NCI-H1092 (cell line): ENCODE measurements at regions not wholly inside any gene's neighbourhood (a gene's known extent, or its start where the extent isn't known, plus 50 kb on each side); places are given as distances from the start of the nearest gene placed in this dataset.
"Not testable (repeated sequence)": the region's sequence is repeated elsewhere in the genome, so short reads cannot be mapped to it uniquely, and the experiment has no call there.

Experiments used
- DNase-seq: peaks from one replicate; lab custom pipeline; 2025; lab: John Stamatoyannopoulos, UW

- no peak for DNase-seq
Observed at GRCh38 chr7:81135324-81135723, 216.5 kb upstream of the SEMA3C start.

- no peak for DNase-seq
Observed at GRCh38 chr7:81128011-81128410, 209.2 kb upstream of the SEMA3C start.

- no peak for DNase-seq
Observed at GRCh38 chr7:81120803-81121202, 202.0 kb upstream of the SEMA3C start.

- DNase-seq: no peak
Observed at GRCh38 chr7:81120111-81120510, 201.3 kb upstream of the SEMA3C start.

- DNase-seq: no peak
Observed at GRCh38 chr7:81114633-81115032, 195.8 kb upstream of the SEMA3C start.

GRCh38 chr7:81112731-81113130 is 193.9 kb upstream of the SEMA3C start:
- no peak for DNase-seq

GRCh38 chr7:81111781-81112540 is 193.1 kb upstream of the SEMA3C start:
- no peak for DNase-seq

GRCh38 chr7:81111358-81111757 is 192.5 kb upstream of the SEMA3C start:
- no peak for DNase-seq

GRCh38 chr7:81110673-81111072 is 191.8 kb upstream of the SEMA3C start:
- DNase-seq: no peak

- DNase-seq: no peak
Observed at GRCh38 chr7:81098213-81098612, 179.4 kb upstream of the SEMA3C start.

GRCh38 chr7:81094952-81095351 is 176.1 kb upstream of the SEMA3C start:
- no peak for DNase-seq

- DNase-seq: no peak
Observed at GRCh38 chr7:81081616-81082015, 162.8 kb upstream of the SEMA3C start.

GRCh38 chr7:81080553-81080952 is 161.7 kb upstream of the SEMA3C start:
- DNase-seq: no peak

- DNase-seq: no peak
Observed at GRCh38 chr7:81079746-81080145, 160.9 kb upstream of the SEMA3C start.

- DNase-seq: no peak
Observed at GRCh38 chr7:81075150-81075549, 156.3 kb upstream of the SEMA3C start.

GRCh38 chr7:81074406-81074805 is 155.6 kb upstream of the SEMA3C start:
- no peak for DNase-seq

GRCh38 chr7:81073931-81074251 is 155.0 kb upstream of the SEMA3C start:
- DNase-seq: no peak

GRCh38 chr7:81070956-81071355 is 152.1 kb upstream of the SEMA3C start:
- DNase-seq: no peak

- DNase-seq: no peak
Observed at GRCh38 chr7:81066797-81067196, 147.9 kb upstream of the SEMA3C start.

GRCh38 chr7:81064426-81064825 is 145.6 kb upstream of the SEMA3C start:
- DNase-seq: no peak

GRCh38 chr7:81062755-81063154 is 143.9 kb upstream of the SEMA3C start:
- DNase-seq: no peak

- not testable (repeated sequence) for DNase-seq
Observed at GRCh38 chr7:81057469-81057868, 138.6 kb upstream of the SEMA3C start.

- no peak for DNase-seq
Observed at GRCh38 chr7:81053623-81054022, 134.8 kb upstream of the SEMA3C start.

- DNase-seq: no peak
Observed at GRCh38 chr7:81051811-81052413, 133.1 kb upstream of the SEMA3C start.
